SKM-1 (cell line): ENCODE measurements at regions not wholly inside any gene's neighbourhood (a gene's known extent, or its start where the extent isn't known, plus 50 kb on each side); places are given as distances from the start of the nearest gene placed in this dataset.
"Not testable (repeated sequence)": the region's sequence is repeated elsewhere in the genome, so short reads cannot be mapped to it uniquely, and the experiment has no call there.

Experiments used
- DNase-seq: peaks from one replicate; lab custom pipeline; 2025; ENCODE audit not compliant: unreplicated experiment; lab: John Stamatoyannopoulos, UW

- no peak for DNase-seq
These were observed 80.2 kb downstream of the TMEM47 start for GRCh38 chrX:34576864-34577263.

DNA sequence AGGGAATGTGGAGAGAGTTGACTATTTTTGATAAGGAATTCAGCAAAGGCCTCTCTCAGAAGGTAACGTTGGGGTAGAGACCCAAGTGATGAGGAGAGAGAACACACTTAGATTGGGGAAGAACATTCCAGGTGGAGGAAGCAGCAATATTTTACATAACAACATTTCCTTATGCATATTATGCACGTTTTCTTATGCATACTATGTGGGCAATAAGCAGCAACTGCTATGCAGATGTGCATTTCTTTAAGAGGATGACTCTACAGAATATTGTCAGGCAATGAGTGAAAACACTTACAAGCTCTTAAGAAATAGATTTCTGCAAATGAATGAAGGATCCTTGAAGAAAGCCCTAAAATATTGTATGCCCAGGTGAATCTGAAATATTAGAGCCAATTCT is 91.1 kb downstream of the TMEM47 start:
- no peak for DNase-seq

DNA sequence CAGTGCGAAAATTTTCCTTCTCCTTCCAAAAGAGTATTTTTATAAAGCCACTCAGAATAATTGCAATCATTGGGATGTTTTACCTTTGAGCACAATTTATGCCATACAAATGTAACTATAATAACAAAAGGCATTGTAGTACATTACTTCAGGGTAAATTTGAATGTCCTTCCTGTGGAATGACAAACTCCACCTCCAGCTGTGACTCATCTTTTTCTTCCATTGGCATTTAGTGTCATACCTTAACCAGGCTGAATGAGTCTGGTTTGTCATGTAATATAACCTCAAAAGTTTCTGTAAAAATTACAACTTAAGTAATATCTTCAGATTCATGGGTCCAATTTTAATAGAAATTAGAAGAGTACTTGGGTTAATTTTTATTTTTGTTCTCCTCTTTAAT is 93.3 kb downstream of the TMEM47 start:
- DNase-seq, result no peak

GRCh38 chrX:34563061-34563460 is 94.0 kb downstream of the TMEM47 start:
- DNase-seq, result no peak

- DNase-seq, result no peak
These were observed 95.1 kb downstream of the TMEM47 start for GRCh38 chrX:34562006-34562405.

DNA sequence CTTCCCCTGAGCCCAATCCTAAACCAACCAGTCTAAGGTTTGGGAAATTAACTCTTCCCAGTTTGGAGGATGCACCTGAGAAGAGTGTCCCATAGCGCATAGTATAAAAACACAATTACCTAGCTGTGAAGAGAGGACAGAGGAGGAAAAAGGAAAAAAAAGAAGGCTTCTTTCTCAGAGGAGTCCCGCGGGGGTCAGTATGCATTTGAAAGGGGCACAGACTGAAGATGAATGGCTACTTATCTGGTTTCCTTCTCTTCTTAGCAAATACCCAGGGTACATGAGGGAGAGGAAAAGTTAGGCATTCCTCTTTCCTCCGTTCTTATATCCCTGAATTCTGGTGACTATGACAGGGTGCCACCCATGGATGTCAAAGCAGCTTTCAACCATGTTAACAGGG is 96.9 kb downstream of the TMEM47 start:
- no peak for DNase-seq

- no peak for DNase-seq
These were observed 97.8 kb downstream of the TMEM47 start for GRCh38 chrX:34559325-34559724.

GRCh38 chrX:34557733-34558132 is 99.4 kb downstream of the TMEM47 start:
- no peak for DNase-seq

DNA sequence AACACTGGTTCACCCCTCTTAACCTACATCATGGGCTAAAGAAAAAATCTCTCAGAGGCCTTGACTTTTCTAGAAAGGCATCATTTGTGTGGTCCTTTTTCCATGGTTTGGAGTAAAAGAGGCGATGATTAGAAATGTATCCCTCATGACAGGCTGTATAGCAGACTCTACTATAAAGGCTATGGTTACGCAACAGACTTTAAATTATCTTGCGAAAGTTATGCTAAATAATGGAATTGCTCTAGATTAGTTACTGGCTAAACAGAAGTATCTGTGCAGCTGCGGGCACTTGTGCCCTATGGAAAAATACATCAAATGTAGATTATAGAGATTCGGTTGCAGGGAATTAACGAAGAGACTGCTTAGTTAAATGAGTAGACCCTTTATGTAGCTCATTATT is 101.6 kb downstream of the TMEM47 start:
- no peak for DNase-seq

DNA sequence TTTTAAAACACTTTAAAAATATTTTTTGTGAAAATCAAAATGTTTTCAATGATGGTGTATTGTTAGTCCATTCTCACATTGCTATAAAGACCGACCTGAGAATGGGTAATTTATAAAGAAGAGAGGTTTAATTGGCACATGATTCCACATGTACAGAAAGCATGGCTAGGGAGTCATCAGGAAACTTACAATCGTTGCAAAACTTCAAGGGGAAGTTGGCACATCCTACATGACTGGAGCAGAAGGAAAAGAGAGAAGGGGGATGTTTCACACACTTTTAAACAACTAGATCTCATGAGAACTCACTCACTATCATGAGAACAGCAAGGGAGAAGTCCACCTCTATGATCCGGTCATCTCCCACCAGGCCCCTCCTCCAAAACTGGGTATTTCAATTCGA is 110.7 kb downstream of the TMEM47 start:
- DNase-seq, result peak; percentile 0

DNA sequence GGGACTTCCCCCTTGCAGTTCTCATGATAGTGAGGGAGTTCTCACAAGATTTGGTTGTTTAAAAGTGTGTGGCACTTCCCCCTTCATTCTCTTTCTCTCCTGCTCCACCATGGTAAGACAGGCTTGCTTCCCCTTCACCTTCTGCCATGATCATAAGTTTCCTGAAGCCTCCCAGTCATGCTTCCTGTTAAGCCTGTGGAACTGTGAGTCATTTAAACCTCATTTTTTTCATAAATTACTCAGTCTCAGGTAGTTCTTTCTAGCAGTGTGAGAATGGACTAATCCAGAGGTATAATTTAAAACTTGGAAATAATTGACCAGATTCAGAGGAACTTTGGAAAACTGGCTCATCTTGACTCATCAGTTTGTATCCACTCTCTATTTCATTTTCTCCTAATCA is 129.0 kb downstream of the TMEM47 start:
- no peak for DNase-seq

DNA sequence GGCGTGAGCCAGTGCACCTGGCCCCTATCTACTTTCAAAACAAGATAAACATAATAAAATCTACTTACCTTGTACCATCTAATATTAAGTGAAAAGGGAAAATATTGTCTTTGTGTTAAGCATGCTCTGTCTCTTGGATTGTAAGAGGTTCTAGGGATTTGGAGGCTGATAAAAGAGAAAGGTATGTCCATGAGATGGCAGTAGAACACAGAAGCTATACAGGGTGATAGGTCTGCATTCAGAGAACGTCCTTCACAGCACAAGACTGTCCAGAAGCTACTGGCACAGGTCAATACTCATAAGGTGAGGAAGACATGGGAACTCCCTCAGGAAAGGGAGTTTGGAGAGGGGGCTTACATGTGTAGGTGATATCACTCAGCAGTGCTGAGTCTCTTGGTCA is 135.5 kb downstream of the TMEM47 start:
- no peak for DNase-seq

- DNase-seq, result no peak
These were observed 147.7 kb downstream of the TMEM47 start for GRCh38 chrX:34509394-34509793.

DNA sequence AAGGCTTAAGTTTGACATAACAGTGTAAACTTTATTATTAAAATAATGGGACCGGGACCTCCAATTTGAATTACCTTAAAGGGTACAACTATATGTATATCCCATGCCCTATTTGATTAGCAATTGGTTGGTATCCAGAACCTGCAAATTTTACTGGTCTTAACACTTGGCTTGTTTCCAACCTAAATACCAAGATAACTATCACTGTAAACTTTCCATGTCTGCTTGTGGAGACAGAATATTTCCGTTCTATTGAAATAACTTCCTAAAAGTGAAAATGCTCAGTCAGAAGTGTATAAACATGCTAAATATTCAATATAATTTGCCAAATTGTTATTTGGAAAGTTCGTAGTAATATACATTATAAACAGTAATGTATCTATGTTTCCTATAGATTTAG is 154.0 kb downstream of the TMEM47 start:
- no peak for DNase-seq

DNA sequence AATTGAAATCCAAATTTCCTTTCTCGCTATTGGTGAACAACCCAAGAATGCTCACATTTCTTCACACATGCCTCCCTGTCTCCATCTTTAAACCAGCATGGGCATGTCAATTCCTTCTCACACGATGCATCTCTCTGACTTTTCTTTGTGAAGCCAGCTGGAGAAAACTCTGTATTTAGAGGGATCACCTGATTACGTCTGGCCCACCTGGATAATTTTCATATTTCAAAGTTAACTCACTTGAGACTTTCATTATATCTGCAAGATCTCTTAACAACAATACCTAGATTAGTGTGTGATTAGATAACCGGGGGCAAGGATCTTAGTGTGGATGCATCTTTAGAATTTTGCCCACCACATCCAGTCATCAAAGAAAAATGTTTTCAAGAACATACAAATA is 164.0 kb downstream of the TMEM47 start:
- DNase-seq, result no peak

DNA sequence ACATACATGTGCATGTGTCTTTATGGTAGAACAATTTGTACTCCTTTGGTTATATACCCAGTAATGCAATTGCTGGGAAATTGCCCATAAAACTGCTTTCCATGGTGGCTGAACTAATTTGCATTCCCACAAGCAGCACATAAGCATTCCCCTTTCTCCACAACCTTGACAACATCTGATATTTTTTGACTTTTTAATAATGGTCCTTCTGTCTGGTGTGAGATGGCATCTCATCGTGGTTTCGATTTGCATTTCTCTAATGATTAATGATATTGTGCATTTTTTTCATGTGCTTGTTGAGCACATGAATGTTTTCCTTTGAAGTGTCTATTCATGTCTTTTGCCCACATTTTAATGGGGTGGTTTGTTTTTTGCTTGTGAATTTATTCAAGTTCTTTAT is 166.0 kb downstream of the TMEM47 start:
- DNase-seq, result no peak

DNA sequence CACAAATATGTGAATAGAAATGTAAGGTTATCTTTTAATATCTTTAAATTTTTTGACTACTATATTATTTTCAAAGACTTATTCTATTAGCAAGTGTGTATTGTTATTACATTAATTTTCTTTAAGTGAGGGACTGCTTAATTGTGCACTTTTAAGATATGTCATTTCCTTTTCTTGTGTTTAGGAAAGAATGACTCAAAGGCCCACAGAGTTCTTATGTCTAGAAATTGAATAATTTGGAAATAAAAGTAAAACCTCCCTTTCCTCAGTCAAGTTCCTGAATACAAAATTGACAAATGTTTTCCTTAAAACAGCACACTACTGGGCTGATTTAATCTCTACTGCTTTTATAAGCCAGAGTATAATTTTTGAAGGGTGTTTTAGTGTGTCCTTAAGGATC is 169.7 kb downstream of the TMEM47 start:
- DNase-seq, result no peak

DNA sequence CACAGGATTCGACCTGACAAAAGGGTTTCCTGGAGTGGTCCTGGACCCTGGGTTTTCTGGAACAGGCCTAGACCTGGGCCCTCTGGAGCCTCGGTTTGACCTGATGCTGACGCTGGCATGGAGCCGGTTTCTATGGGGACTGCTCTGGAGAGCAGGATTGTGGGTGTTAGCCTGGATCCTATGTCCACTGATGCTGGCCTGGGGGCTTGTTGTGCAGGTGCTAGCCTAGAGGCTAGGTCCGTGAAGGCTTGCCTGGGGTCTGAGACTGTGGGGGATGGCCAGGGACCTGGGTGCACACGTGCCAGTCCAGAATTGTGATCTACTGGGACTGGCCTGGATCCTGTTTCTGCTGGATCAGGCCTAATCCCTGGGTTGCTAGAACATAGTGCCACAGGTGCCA is 173.1 kb downstream of the TMEM47 start:
- no peak for DNase-seq

- no peak for DNase-seq
These were observed 186.6 kb downstream of the TMEM47 start for GRCh38 chrX:34470507-34470906.

- DNase-seq, result peak; percentile 1
These were observed 189.6 kb downstream of the TMEM47 start for GRCh38 chrX:34467437-34467836.

- not testable (repeated sequence) for DNase-seq
These were observed 193.9 kb downstream of the TMEM47 start for GRCh38 chrX:34463220-34463619.

- DNase-seq, result not testable (repeated sequence)
These were observed 199.2 kb downstream of the TMEM47 start for GRCh38 chrX:34457850-34458249.

- DNase-seq, result no peak
These were observed 219.5 kb downstream of the TMEM47 start for GRCh38 chrX:34437586-34437985.

DNA sequence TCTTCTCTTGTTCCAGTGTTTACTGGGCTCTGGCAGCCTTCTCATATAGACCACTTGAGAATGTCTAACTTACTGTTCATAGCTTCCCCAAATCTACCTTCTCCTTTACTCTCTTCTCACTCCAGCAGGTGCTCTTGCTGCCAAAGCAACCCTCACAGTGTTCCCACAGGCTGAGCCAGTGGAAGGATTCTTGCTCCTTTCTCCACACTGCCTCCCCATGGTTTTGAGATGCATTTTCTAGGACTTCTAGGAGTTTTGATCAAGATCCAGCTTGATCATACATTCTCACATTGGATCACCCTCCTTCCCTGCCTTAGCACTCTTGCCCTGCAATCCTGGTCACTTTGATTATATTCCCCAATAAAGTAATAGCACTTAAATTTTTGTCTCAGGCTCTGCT is 230.8 kb downstream of the TMEM47 start:
- no peak for DNase-seq
